GM12878 (cell line): ENCODE measurements at regions not wholly inside any gene's neighbourhood (a gene's known extent, or its start where the extent isn't known, plus 50 kb on each side); places are given as distances from the start of the nearest gene placed in this dataset.

Source experiments
- ATAC-seq: fragments of 200-7000 bp; cut with Tn5 transposase; 3 replicates; pipeline ENCODE4 v1.9.1; 2020; ENCODE audit warnings: mild to moderate bottlenecking, moderate library complexity
- BruUV-seq: library from RNA; stranded (reverse); fragments of 400-500 nt; replicated peaks from 2 replicates; lab custom pipeline; 2021; lab: Mats Ljungman, UMichigan
- CTCF ChIA-PET: fragments of 300-600 bp; sonication (Branson Sonifier 250); formaldehyde crosslinking; extraction: SDS; loops from one replicate; lab custom pipeline; 2021; ENCODE audit warnings: inconsistent platforms; lab: Yijun Ruan, JAX
- POLR2A ChIA-PET: fragments of 350-600 bp; formaldehyde crosslinking; extraction: SDS; loops from one replicate; lab custom pipeline; 2021; ENCODE audit warnings: inconsistent platforms; lab: Charles Lee
- RAD21 ChIA-PET: fragments of 300-600 bp; sonication (Branson Sonifier 250); formaldehyde crosslinking; loops from one replicate; lab custom pipeline; 2023; ENCODE audit warnings: antibody characterized with exemption; ENCODE audit not compliant: unreplicated experiment; lab: Charles Lee
- SMC1A ChIA-PET: fragments of 300-600 bp; sonication (Branson Sonifier 250); formaldehyde crosslinking; loops from one replicate; lab custom pipeline; 2023; ENCODE audit not compliant: unreplicated experiment, uncharacterized antibody; lab: Charles Lee
- DNase-seq: peaks from one replicate; pipeline ENCODE4 v3.0.0-alpha.2; 2011; ENCODE audit warnings: low read depth, low spot score
- FAIRE-seq: peaks from 3 replicates; lab custom pipeline; 2011; peaks lifted over from hg19 to GRCh38; lab: Jason Lieb, UNC
- H2AFZ ChIP-seq: 2 replicates; pipeline ENCODE4 v1.6.0; 2011; ENCODE audit warnings: low read depth, low read length, control low read depth; ENCODE audit not compliant: control insufficient read depth
- H3K27ac ChIP-seq: 2 replicates; pipeline ENCODE4 v1.5.1; 2011; ENCODE audit warnings: control low read depth; ENCODE audit not compliant: control insufficient read depth, insufficient read depth
- H3K27me3 ChIP-seq, 2 experiments: replicated peaks in 1 of 2; 2 replicates each; pipeline versions ENCODE4 v1.6.0 to v1.6.1; 2011; ENCODE audit warnings: low read length in 1 of 2; ENCODE audit not compliant: control insufficient read depth in 2 of 2, insufficient read depth in 2 of 2
- H3K36me3 ChIP-seq, 2 experiments: 2 replicates each; pipeline ENCODE4 v1.5.1; 2011; ENCODE audit warnings: low read length in 1 of 2; ENCODE audit not compliant: control insufficient read depth in 2 of 2, insufficient read depth in 2 of 2
- H3K4me1 ChIP-seq: 2 replicates; pipeline ENCODE4 v1.6.1; 2011; ENCODE audit warnings: mild to moderate bottlenecking, low read length, moderate library complexity, mixed read lengths; ENCODE audit not compliant: control insufficient read depth, insufficient read depth
- H3K4me2 ChIP-seq: 2 replicates; pipeline ENCODE4 v1.6.0; 2011; ENCODE audit warnings: control low read depth; ENCODE audit not compliant: control insufficient read depth, insufficient read depth
- H3K4me3 ChIP-seq: fragments of 200-600 bp; sonication (generic); 2 replicates; pipeline ENCODE4 v1.5.1; 2016
- H3K79me2 ChIP-seq: 2 replicates; pipeline ENCODE4 v1.6.0; 2011; ENCODE audit warnings: low read length; ENCODE audit not compliant: control insufficient read depth, insufficient read depth
- H3K9ac ChIP-seq: 2 replicates; pipeline ENCODE4 v1.8.0; 2011; ENCODE audit warnings: low read length, control low read depth, mixed read lengths; ENCODE audit not compliant: control insufficient read depth, insufficient read depth
- H3K9me3 ChIP-seq: replicated peaks from 3 replicates; pipeline ENCODE4 v1.5.1; 2011; ENCODE audit warnings: mild to moderate bottlenecking, low read length; ENCODE audit not compliant: control insufficient read depth, insufficient read depth
- H4K20me1 ChIP-seq: 2 replicates; pipeline ENCODE4 v1.6.0; 2011; ENCODE audit not compliant: control insufficient read depth, insufficient read depth
- KAT2A ChIP-seq: conservative IDR thresholded peaks from 2 replicates; pipeline ENCODE4 v1.6.1; 2011; ENCODE audit warnings: low read depth, low read length; ENCODE audit not compliant: control insufficient read depth
- NKRF ChIP-seq: fragments of 450-650 bp; conservative IDR thresholded peaks from 2 replicates; pipeline ENCODE4 v1.6.1; 2017; ENCODE audit warnings: mild to moderate bottlenecking, moderate library complexity
- PML ChIP-seq: IDR thresholded peaks from 2 replicates; pipeline ENCODE4 v1.6.1; 2012; ENCODE audit warnings: low read length, inconsistent platforms
- RCOR1 ChIP-seq: conservative IDR thresholded peaks from 2 replicates; pipeline ENCODE4 v1.6.1; 2012; ENCODE audit warnings: low read depth, low read length, improper control_type of control experiment
- RUNX3 ChIP-seq: IDR thresholded peaks from 2 replicates; pipeline ENCODE4 v1.6.1; 2012; ENCODE audit warnings: low read length, inconsistent platforms
- SREBF2 ChIP-seq: IDR thresholded peaks from 2 replicates; pipeline ENCODE4 v1.6.1; 2012; ENCODE audit warnings: mild to moderate bottlenecking, low read length
- TCF3 ChIP-seq: IDR thresholded peaks from 2 replicates; pipeline ENCODE4 v1.6.1; 2012; ENCODE audit warnings: low read depth, mild to moderate bottlenecking, low read length, borderline replicate concordance; ENCODE audit not compliant: insufficient read depth
- WGBS: methylation state at CpG from one replicate; pipeline ENCODE4 v1.1.6; 2016; ENCODE audit warnings: low lambda C conversion rate; ENCODE audit not compliant: insufficient replicate concordance, insufficient coverage; ENCODE audit errors: missing lambda C conversion rate; 5-methylcytosine and 5-hydroxymethylcytosine counted together
- in situ Hi-C: fragments of 300-500 bp; cut with MboI; formaldehyde crosslinking; loops from 9 replicates; pipeline ENCODE4 v1.14.3; 2018; ENCODE audit warnings: mixed read lengths
- intact Hi-C: fragments of 100-400 bp; cut with micrococcal nuclease; formaldehyde crosslinking; loops from one replicate; pipeline ENCODE4 v1.14.2; 2022; ENCODE audit not compliant: unreplicated experiment
- TF ChIP-seq, protein P1 (sequence below): IDR thresholded peaks from 2 replicates; pipeline ENCODE4 v1.6.1; 2012; ENCODE audit warnings: mild to moderate bottlenecking, low read depth, low read length

DNA sequence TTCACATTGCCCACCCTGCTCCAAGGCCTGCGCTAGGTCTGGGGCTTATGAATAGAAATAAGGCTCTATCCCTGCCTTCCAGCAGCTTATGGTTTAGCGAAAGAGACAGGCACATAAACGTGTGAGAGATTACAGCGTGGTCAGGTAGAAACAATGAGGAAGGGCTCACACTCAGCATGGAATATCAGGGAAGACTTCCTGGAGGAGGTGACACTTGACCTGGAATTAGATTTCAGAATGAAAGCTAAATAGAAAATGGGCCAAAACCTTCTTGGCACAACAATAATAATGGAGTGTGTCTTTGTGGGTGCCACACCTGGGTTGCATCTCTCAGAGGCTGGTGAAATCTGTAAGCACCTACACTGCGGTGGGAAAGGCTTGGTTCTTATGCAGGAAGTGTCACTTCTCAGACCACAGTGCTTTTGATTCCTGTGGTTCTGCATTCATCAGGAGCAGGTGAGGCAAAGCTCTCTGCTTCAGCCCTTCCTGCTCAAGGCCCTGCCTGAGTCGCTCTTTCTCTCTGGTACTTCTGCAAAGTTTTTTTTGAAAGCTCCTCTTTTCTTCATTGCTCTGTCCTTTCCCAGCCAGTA is 430.3 kb downstream of the ZNF536 start:
- WGBS = 7% methylated on average over 6 of the region's 6 CpGs
- CTCF ChIA-PET = no interaction called here
- FAIRE-seq = no peak
- DNase-seq = no peak
- H3K79me2 ChIP-seq = no peaks in the 10 kb centered on the region
- BruUV-seq = no TSS peak
- RAD21 ChIA-PET = no interaction called here
- in situ Hi-C loops = no loop called here
- H2AFZ ChIP-seq = no peak overlapping the region
- no peaks in the 10 kb centered on the region for H4K20me1 ChIP-seq
- ATAC-seq = no peak
- H3K27ac ChIP-seq = no peak overlapping the region
- H3K9me3 ChIP-seq = no peaks in the 10 kb centered on the region
- H3K9ac ChIP-seq = no peak overlapping the region
- H3K36me3 ChIP-seq = no peaks in the 10 kb centered on the region
- H3K27me3 ChIP-seq = no peaks in the 10 kb centered on the region
- SMC1A ChIA-PET = no interaction called here
- H3K4me2 ChIP-seq = no peak overlapping the region
- no peaks in the 10 kb centered on the region for H3K4me1 ChIP-seq
- intact Hi-C loops = no loop called here
- TF ChIP-seq NKRF (no peak), PML (no peak), SREBF2 (no peak), RCOR1 (no peak), RUNX3 (no peak), KAT2A (no peak), TCF3 (no peak)
- TF ChIP-seq, protein P1, sequence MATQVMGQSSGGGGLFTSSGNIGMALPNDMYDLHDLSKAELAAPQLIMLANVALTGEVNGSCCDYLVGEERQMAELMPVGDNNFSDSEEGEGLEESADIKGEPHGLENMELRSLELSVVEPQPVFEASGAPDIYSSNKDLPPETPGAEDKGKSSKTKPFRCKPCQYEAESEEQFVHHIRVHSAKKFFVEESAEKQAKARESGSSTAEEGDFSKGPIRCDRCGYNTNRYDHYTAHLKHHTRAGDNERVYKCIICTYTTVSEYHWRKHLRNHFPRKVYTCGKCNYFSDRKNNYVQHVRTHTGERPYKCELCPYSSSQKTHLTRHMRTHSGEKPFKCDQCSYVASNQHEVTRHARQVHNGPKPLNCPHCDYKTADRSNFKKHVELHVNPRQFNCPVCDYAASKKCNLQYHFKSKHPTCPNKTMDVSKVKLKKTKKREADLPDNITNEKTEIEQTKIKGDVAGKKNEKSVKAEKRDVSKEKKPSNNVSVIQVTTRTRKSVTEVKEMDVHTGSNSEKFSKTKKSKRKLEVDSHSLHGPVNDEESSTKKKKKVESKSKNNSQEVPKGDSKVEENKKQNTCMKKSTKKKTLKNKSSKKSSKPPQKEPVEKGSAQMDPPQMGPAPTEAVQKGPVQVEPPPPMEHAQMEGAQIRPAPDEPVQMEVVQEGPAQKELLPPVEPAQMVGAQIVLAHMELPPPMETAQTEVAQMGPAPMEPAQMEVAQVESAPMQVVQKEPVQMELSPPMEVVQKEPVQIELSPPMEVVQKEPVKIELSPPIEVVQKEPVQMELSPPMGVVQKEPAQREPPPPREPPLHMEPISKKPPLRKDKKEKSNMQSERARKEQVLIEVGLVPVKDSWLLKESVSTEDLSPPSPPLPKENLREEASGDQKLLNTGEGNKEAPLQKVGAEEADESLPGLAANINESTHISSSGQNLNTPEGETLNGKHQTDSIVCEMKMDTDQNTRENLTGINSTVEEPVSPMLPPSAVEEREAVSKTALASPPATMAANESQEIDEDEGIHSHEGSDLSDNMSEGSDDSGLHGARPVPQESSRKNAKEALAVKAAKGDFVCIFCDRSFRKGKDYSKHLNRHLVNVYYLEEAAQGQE = no peak
- H3K4me3 ChIP-seq = no peak overlapping the region
- POLR2A ChIA-PET = no interaction called here
